ENCODE measurements at regions not wholly inside any gene's neighbourhood (a gene's known extent, or its start where the extent isn't known, plus 50 kb on each side); places are given as distances from the start of the nearest gene placed in this dataset.

DNA sequence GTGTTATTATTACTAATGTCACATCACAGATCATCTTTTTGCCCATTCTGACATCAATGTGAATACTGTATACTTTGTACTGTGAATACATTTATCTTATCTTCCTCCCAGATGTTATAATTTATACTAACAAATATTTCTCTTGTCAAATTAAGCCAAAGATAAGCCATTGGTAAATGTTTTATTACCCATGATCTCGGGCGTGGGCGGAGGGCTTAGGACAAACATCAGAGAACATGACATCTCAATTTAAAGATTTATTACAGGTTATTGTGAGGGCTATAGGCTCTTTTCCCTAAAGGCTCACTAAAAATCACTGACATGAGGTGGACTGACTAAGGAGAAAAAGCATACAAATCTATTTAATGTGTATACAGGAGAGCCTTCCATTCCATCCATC lies 58.2 kb upstream of the DGKB start:
- no peak for TF ChIP-seq MYC (IDR thresholded peaks at IDR 0.05; ENCODE audit: low read depth, low read length)
- TF ChIP-seq, protein P1, sequence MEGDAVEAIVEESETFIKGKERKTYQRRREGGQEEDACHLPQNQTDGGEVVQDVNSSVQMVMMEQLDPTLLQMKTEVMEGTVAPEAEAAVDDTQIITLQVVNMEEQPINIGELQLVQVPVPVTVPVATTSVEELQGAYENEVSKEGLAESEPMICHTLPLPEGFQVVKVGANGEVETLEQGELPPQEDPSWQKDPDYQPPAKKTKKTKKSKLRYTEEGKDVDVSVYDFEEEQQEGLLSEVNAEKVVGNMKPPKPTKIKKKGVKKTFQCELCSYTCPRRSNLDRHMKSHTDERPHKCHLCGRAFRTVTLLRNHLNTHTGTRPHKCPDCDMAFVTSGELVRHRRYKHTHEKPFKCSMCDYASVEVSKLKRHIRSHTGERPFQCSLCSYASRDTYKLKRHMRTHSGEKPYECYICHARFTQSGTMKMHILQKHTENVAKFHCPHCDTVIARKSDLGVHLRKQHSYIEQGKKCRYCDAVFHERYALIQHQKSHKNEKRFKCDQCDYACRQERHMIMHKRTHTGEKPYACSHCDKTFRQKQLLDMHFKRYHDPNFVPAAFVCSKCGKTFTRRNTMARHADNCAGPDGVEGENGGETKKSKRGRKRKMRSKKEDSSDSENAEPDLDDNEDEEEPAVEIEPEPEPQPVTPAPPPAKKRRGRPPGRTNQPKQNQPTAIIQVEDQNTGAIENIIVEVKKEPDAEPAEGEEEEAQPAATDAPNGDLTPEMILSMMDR (IDR thresholded peaks at IDR 0.05; ENCODE audit: low read depth, low read length) = no peak
